Peyer's patch (tissue), 4 donors: ENCODE measurements at regions not wholly inside any gene's neighbourhood (a gene's known extent, or its start where the extent isn't known, plus 50 kb on each side); places are given as distances from the start of the nearest gene placed in this dataset.

Experiments used
- DNase-seq, 3 donors: peaks; one replicate each; pipeline ENCODE4 v3.0.0-alpha.2; 2017 to 2019
- H3K27ac ChIP-seq, 4 donors: fragments of 200-600 bp; sonication (generic); one replicate each; pipeline ENCODE4 v1.5.1; 2016 to 2019
- H3K27me3 ChIP-seq, 2 donors: fragments of 200-600 bp; sonication (generic); one replicate each; pipeline ENCODE4 v1.5.1; 2019
- H3K36me3 ChIP-seq, 3 donors: fragments of 200-600 bp; sonication (generic); one replicate each; pipeline ENCODE4 v1.5.1; 2016 to 2019
- H3K4me1 ChIP-seq, 4 donors: fragments of 200-600 bp; sonication (generic); one replicate each; pipeline ENCODE4 v1.5.1; 2016 to 2019
- H3K4me3 ChIP-seq, 4 donors: fragments of 200-600 bp; sonication (generic); 1 replicate in 3 of 4; 2 replicates in 1 of 4; pipeline ENCODE4 v1.5.1; 2016 to 2019; ENCODE audit warnings: mild to moderate bottlenecking in 1 of 4
- H3K9me3 ChIP-seq, 4 donors: fragments of 200-600 bp; sonication (generic); one replicate each; pipeline ENCODE4 v1.5.1; 2016 to 2019; ENCODE audit warnings: mild to moderate bottlenecking in 1 of 4
- CTCF ChIP-seq, 6 experiments: fragments of 450-650 bp in 4 of 6; fragments of 200-600 bp in 2 of 6; sonication (generic) in 1 of 6; IDR thresholded peaks; one replicate each; pipeline ENCODE4 v1.5.1; 2017 to 2019; ENCODE audit warnings: antibody characterized with exemption in 6 of 6, mild to moderate bottlenecking in 3 of 6, moderate library complexity in 1 of 6
- POLR2A ChIP-seq, 2 donors: fragments of 450-650 bp; IDR thresholded peaks; one replicate each; pipeline ENCODE4 v1.5.1; 2017; ENCODE audit warnings: antibody characterized with exemption in 2 of 2, mild to moderate bottlenecking in 2 of 2, moderate library complexity in 2 of 2

- no peak overlapping the region for H3K27ac ChIP-seq
- H3K27me3 ChIP-seq = no peaks in the 10 kb centered on the region
- no peaks in the 10 kb centered on the region for H3K36me3 ChIP-seq
- no peak for TF ChIP-seq POLR2A (IDR thresholded peaks at IDR 0.05)
- TF ChIP-seq CTCF (IDR thresholded peaks at IDR 0.05) = no peak
- no peaks in the 10 kb centered on the region for H3K4me1 ChIP-seq
- no peak overlapping the region for H3K4me3 ChIP-seq
- DNase-seq = no peak
- H3K9me3 ChIP-seq = no peaks in the 10 kb centered on the region
These were observed 633.7 kb downstream of the ZIC1 start for GRCh38 chr3:148042663-148043445.

- DNase-seq = no peak
- Histone ChIP-seq H3K27ac (no peak overlapping the region), H3K4me1 (no peaks in the 10 kb centered on the region), H3K9me3 (no peaks in the 10 kb centered on the region), H3K27me3 (no peaks in the 10 kb centered on the region), H3K36me3 (no peaks in the 10 kb centered on the region), H3K4me3 (no peak overlapping the region)
- TF ChIP-seq POLR2A (IDR thresholded peaks at IDR 0.05) (no peak), CTCF (IDR thresholded peaks at IDR 0.05) (no peak)
These were observed 635.0 kb downstream of the ZIC1 start for GRCh38 chr3:148044151-148044550.

GRCh38 chr3:148054999-148055398, 642.7 kb upstream of the AGTR1 start:
- no peaks in the 10 kb centered on the region for H3K4me1 ChIP-seq

GRCh38 chr3:148062590-148062989, 635.1 kb upstream of the AGTR1 start:
- no peak for DNase-seq
- H3K4me3 ChIP-seq = no peak overlapping the region
- no peaks in the 10 kb centered on the region for H3K4me1 ChIP-seq
- no peak for TF ChIP-seq POLR2A (IDR thresholded peaks at IDR 0.05)
- TF ChIP-seq CTCF (IDR thresholded peaks at IDR 0.05) = no peak
- H3K9me3 ChIP-seq = no peaks in the 10 kb centered on the region
- no peaks in the 10 kb centered on the region for H3K27me3 ChIP-seq
- no peaks in the 10 kb centered on the region for H3K36me3 ChIP-seq
- H3K27ac ChIP-seq = no peak overlapping the region

More at GRCh38 chr3:148054999-148055398, 642.7 kb upstream of the AGTR1 start:
- H3K36me3 ChIP-seq = no peaks in the 10 kb centered on the region
- H3K27ac ChIP-seq = no peak overlapping the region
- H3K9me3 ChIP-seq = no peaks in the 10 kb centered on the region
- no peak for DNase-seq
- no peak overlapping the region for H3K4me3 ChIP-seq
- TF ChIP-seq POLR2A (IDR thresholded peaks at IDR 0.05) = no peak
- TF ChIP-seq CTCF (IDR thresholded peaks at IDR 0.05) = no peak
- no peaks in the 10 kb centered on the region for H3K27me3 ChIP-seq

GRCh38 chr3:148066802-148067201, 630.9 kb upstream of the AGTR1 start:
- DNase-seq = no peak
- no peak overlapping the region for H3K27ac ChIP-seq
- H3K4me1 ChIP-seq = no peaks in the 10 kb centered on the region
- no peaks in the 10 kb centered on the region for H3K27me3 ChIP-seq
- H3K36me3 ChIP-seq = no peaks in the 10 kb centered on the region
- TF ChIP-seq POLR2A (IDR thresholded peaks at IDR 0.05) (no peak), CTCF (IDR thresholded peaks at IDR 0.05) (no peak)
- H3K9me3 ChIP-seq = no peaks in the 10 kb centered on the region
- no peak overlapping the region for H3K4me3 ChIP-seq
